HUDEP-2 (cell line): ENCODE measurements at regions not wholly inside any gene's neighbourhood (a gene's known extent, or its start where the extent isn't known, plus 50 kb on each side); places are given as distances from the start of the nearest gene placed in this dataset.

ENCODE experiments used
- DNase-seq, 76 experiments: peaks; one replicate each; lab custom pipeline; 2025; ENCODE audit not compliant: unreplicated experiment in 76 of 76; lab: John Stamatoyannopoulos, UW

GRCh38 chr4:146029939-146030710 lies 91.5 kb upstream of the ZNF827 start:
- no peak for DNase-seq

DNA sequence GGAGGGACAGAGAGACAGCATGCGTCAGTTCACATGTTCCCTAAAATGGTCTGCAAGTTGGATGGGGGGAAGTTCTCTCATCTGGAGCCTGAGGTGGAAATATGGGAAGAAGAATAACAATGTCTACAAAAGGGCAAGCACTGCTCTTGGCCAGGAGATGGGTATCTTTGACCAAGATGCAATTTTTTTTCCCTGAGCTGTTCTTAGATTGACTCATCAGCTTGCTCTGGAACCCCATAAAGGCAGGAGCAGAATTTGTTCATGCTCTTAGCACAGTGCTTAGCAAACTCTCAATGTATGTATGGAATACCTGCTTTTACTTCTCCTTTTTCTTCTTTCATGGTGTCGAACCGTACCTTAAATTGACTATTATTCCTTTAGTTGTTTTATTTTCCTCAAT lies 90.5 kb upstream of the ZNF827 start:
- no peak for DNase-seq

DNA sequence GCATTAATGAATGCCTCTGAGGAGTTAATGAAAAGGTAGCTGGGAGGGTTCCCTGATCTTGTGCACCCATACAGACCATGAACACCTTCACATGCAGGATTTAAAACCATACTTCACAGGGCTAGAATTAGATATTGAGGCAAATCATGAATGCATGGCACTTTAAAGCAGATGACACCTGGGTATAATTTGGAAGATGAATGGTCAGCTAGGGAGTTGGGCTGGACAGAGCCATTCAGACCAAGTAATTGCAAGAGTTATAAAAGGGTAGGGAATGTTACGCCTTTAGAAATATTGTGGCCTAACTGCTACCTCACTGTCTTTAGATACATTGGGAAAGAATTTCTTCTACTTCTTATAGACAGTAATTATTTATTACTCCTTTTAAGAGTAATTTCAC lies 89.1 kb upstream of the ZNF827 start:
- DNase-seq: no peak

DNA sequence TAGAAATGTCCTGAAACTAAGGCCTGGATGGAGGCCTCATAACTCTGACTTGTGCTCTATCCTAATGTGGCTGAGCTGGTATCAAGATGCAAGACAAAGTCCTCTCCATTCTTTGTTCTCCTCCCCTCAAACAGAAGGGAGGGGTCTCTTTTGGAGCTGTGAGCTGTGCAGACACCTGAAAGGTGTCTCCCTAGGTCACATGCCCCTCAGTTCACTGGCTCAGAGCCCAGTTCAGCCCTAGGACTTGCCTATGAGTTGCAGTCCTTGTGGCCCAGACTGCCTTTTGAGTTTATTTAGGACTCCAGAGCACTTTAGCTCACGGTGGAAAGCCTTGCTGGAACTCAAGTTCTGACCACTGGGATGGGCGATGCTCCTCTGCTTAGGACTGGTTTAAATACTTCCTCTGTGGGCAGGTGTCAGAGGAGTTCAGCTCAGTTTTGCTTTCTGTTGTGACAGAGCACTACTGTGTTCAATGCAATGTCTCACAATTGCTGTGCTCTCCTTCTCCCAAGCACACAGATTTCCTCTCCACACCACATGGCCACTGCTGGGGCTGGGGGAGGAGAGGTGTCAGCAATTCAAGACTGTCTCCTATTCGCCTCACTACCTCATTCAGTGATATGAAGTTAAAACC lies 84.8 kb upstream of the ZNF827 start:
- no peak for DNase-seq

GRCh38 chr4:146022541-146022940 lies 83.9 kb upstream of the ZNF827 start:
- DNase-seq: no peak

GRCh38 chr4:146018247-146018646 lies 79.6 kb upstream of the ZNF827 start:
- no peak for DNase-seq

GRCh38 chr4:146004730-146005129 lies 66.1 kb upstream of the ZNF827 start:
- no peak for DNase-seq

GRCh38 chr4:145988628-145989027 lies 50.0 kb upstream of the ZNF827 start:
- DNase-seq: no peak
